HEK293T (cell line): ENCODE measurements at regions not wholly inside any gene's neighbourhood (a gene's known extent, or its start where the extent isn't known, plus 50 kb on each side); places are given as distances from the start of the nearest gene placed in this dataset.

ENCODE experiments used
- BHLHE40 ChIP-seq: fragments of 450-650 bp; IDR thresholded peaks from 2 replicates; pipeline ENCODE4 v1.6.1; 2016; ENCODE audit warnings: mild to moderate bottlenecking, moderate library complexity, borderline replicate concordance
- FOXA1 ChIP-seq: fragments of 450-650 bp; IDR thresholded peaks from 2 replicates; pipeline ENCODE4 v1.6.1; 2016; ENCODE audit warnings: mild to moderate bottlenecking
- FOXM1 ChIP-seq: fragments of 450-650 bp; IDR thresholded peaks from 2 replicates; pipeline ENCODE4 v1.6.1; 2017; ENCODE audit warnings: mild to moderate bottlenecking, borderline replicate concordance
- L3MBTL2 ChIP-seq: fragments of 450-650 bp; conservative IDR thresholded peaks from 2 replicates; pipeline ENCODE4 v1.6.1; 2016; ENCODE audit warnings: mild to moderate bottlenecking
- NFRKB ChIP-seq: fragments of 450-650 bp; IDR thresholded peaks from 2 replicates; pipeline ENCODE4 v1.6.1; 2016; ENCODE audit warnings: mild to moderate bottlenecking, moderate library complexity
- SP1 ChIP-seq: fragments of 450-650 bp; IDR thresholded peaks from 2 replicates; pipeline ENCODE4 v1.6.1; 2017
- SUZ12 ChIP-seq: fragments of 450-650 bp; IDR thresholded peaks from 2 replicates; pipeline ENCODE4 v1.6.1; 2016; ENCODE audit warnings: mild to moderate bottlenecking
- ZNF384 ChIP-seq: fragments of 450-650 bp; IDR thresholded peaks from 2 replicates; pipeline ENCODE4 v1.6.1; 2016

DNA sequence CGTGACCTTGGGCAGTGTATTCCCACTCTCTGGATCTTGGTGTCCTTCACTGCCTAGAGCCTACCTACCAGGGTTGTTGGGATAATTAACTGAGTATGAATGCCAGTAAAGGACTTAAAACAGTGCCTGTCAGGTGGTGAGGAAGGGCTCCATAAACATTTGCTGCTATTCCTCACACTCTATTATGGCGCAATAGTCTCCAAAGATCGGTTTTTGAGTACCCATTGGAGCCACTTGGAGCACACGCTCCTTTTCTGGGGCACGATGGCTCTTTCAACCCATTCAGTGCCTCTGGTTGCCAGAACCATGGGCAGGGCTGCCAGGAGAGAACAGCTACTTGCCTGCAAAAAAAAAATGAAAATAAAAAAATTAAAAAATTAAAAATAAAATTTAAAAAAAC is 296.6 kb upstream of the PPARGC1A start:
- TF ChIP-seq SP1: no peak
- TF ChIP-seq SUZ12: no peak
- TF ChIP-seq ZNF384: no peak
- TF ChIP-seq FOXM1: no peak
- TF ChIP-seq NFRKB: no peak
- no peak for TF ChIP-seq FOXA1
- no peak for TF ChIP-seq BHLHE40
- TF ChIP-seq L3MBTL2: no peak
